ENCODE measurements at regions not wholly inside any gene's neighbourhood (a gene's known extent, or its start where the extent isn't known, plus 50 kb on each side); places are given as distances from the start of the nearest gene placed in this dataset.
"Not testable (repeated sequence)": the region's sequence is repeated elsewhere in the genome, so short reads cannot be mapped to it uniquely, and the experiment has no call there.

DNA sequence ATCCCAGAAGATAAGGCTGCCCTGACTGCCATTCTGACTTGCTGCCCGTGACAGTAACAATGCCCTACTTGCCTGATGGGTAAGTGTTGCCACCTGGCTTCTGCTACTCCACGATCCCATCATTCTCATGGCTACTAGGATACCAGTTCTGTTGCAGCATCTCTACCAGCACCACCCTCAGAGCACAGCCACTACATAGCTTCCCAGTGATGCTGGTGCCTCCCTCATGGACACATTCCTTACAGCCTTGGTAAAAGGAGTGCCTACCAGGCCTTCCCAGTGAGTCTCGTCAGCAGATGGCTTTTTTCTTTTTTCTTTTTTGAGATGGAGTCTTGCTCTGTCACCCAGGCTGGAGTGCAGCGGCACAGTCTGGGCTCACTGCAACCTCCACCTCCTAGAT lies 84.4 kb upstream of the CMKLR1 start:
- no peak overlapping the region for H2BK15ac ChIP-seq (ENCODE audit: low read depth, low read length)
- H3K27ac ChIP-seq (ENCODE audit: insufficient read length, low read depth, low read length), result no peak overlapping the region
- peaks cover 3% of the 10 kb centered on the region for H3K27me3 Mint-ChIP-seq (ENCODE audit: low read depth)
- no peak overlapping the region for H3K18ac ChIP-seq (ENCODE audit: insufficient read length, low read depth, low read length)
- no peaks in the 10 kb centered on the region for H3K9me3 ChIP-seq (ENCODE audit: control insufficient read depth, low read depth, low read length)
- H3K27ac Mint-ChIP-seq, result no peak overlapping the region
- no peak overlapping the region for H3T11ph ChIP-seq (ENCODE audit: low read length)
- H3K23me2 ChIP-seq (ENCODE audit: insufficient read length, low read depth, low read length, poor library complexity, severe bottlenecking), result no peaks in the 10 kb centered on the region
- H3K4me2 ChIP-seq (ENCODE audit: insufficient read depth, insufficient read length, low read length), result no peak overlapping the region
- no peak overlapping the region for H4K91ac ChIP-seq (ENCODE audit: insufficient read length, low read depth, low read length)
- no peaks in the 10 kb centered on the region; the same call in 1 of the 2 replicates for H3K27me3 ChIP-seq (ENCODE audit: insufficient read depth, low read length)
- no peak overlapping the region for H3K14ac ChIP-seq (ENCODE audit: insufficient read depth, low read length)
- H3K36me3 Mint-ChIP-seq (ENCODE audit: insufficient read depth in 1 of 3, low read depth in 3 of 3), result peaks cover 0 to 6% (median 2%) of the 10 kb centered on the region in 3 experiments; a peak in 2 of 7 replicates
- no peak overlapping the region for H3K23ac ChIP-seq (ENCODE audit: insufficient read length, low read depth, low read length)
- TF ChIP-seq CTCF (conservative IDR thresholded peaks at IDR 0.05), result no peak
- H3K4me1 Mint-ChIP-seq, result peaks cover 14% of the 10 kb centered on the region in 2 experiments
- no peaks in the 10 kb centered on the region for H3K79me1 ChIP-seq (ENCODE audit: insufficient read depth, low read depth, low read length, poor library complexity, severe bottlenecking)
- H2BK120ac ChIP-seq (ENCODE audit: low read depth, low read length, poor library complexity, severe bottlenecking), result no peak overlapping the region
- no peak for DNase-seq
- WGBS (ENCODE audit: extremely low coverage, insufficient read length, low lambda C conversion rate), result no CpG with 5 or more reads among the region's 4 CpGs
- H3K4ac ChIP-seq (ENCODE audit: low read depth, low read length), result no peak overlapping the region
- H2BK12ac ChIP-seq (ENCODE audit: insufficient read length, low read depth, low read length), result no peak overlapping the region
- peaks cover 0 to 6% of the 10 kb centered on the region in 2 experiments; a peak in 2 of 5 replicates for H3K9me3 Mint-ChIP-seq
- H3K4me1 ChIP-seq (ENCODE audit: insufficient read depth, low read length), result no peaks in the 10 kb centered on the region
- no peak overlapping the region for H3K56ac ChIP-seq (ENCODE audit: insufficient read length, low read depth, low read length)
- no peak overlapping the region for H2AK5ac ChIP-seq (ENCODE audit: insufficient read length, low read length)
- no peak overlapping the region for H2AFZ ChIP-seq (ENCODE audit: low read length)
- no peaks in the 10 kb centered on the region for H3K79me2 ChIP-seq (ENCODE audit: insufficient read depth, low read length)
- no peaks in the 10 kb centered on the region for H4K20me1 ChIP-seq (ENCODE audit: control insufficient read depth, insufficient read depth, insufficient read length)
- no peak overlapping the region for H2BK20ac ChIP-seq (ENCODE audit: low read depth, low read length, poor library complexity, severe bottlenecking)
- H3K4me3 Mint-ChIP-seq, result no peak overlapping the region
- no peak overlapping the region for H4K5ac ChIP-seq (ENCODE audit: insufficient read length, low read depth, low read length)
- no peak overlapping the region for H2BK5ac ChIP-seq (ENCODE audit: insufficient read length, low read length)
- no peak overlapping the region for H3K9ac ChIP-seq (ENCODE audit: extremely low read depth, insufficient read length, low read length)
- H4K8ac ChIP-seq (replicated peaks; ENCODE audit: insufficient read length, low read depth, low read length), result no peak overlapping the region

- not testable (repeated sequence) for H4K91ac ChIP-seq (ENCODE audit: insufficient read length, low read depth, low read length); H3K79me2 ChIP-seq (ENCODE audit: insufficient read depth, low read length); H2BK20ac ChIP-seq (ENCODE audit: low read depth, low read length, poor library complexity, severe bottlenecking); H2BK15ac ChIP-seq (ENCODE audit: low read depth, low read length); H3T11ph ChIP-seq (ENCODE audit: low read length); H3K9me3 Mint-ChIP-seq; H4K5ac ChIP-seq (ENCODE audit: insufficient read length, low read depth, low read length); H4K20me1 ChIP-seq (ENCODE audit: control insufficient read depth, insufficient read depth, insufficient read length); H3K23ac ChIP-seq (ENCODE audit: insufficient read length, low read depth, low read length); H3K36me3 Mint-ChIP-seq (ENCODE audit: insufficient read depth in 1 of 3, low read depth in 3 of 3); H3K27ac ChIP-seq (ENCODE audit: insufficient read length, low read depth, low read length); H2AFZ ChIP-seq (ENCODE audit: low read length); H3K18ac ChIP-seq (ENCODE audit: insufficient read length, low read depth, low read length); H3K14ac ChIP-seq (ENCODE audit: insufficient read depth, low read length); H3K27me3 Mint-ChIP-seq (ENCODE audit: low read depth); H2AK5ac ChIP-seq (ENCODE audit: insufficient read length, low read length); H3K4ac ChIP-seq (ENCODE audit: low read depth, low read length); H3K27me3 ChIP-seq (ENCODE audit: insufficient read depth, low read length); DNase-seq; H3K9me3 ChIP-seq (ENCODE audit: control insufficient read depth, low read depth, low read length); H3K79me1 ChIP-seq (ENCODE audit: insufficient read depth, low read depth, low read length, poor library complexity, severe bottlenecking); H3K27ac Mint-ChIP-seq; H3K4me1 ChIP-seq (ENCODE audit: insufficient read depth, low read length); H3K4me2 ChIP-seq (ENCODE audit: insufficient read depth, insufficient read length, low read length); H3K23me2 ChIP-seq (ENCODE audit: insufficient read length, low read depth, low read length, poor library complexity, severe bottlenecking); H3K9ac ChIP-seq (ENCODE audit: extremely low read depth, insufficient read length, low read length); H2BK120ac ChIP-seq (ENCODE audit: low read depth, low read length, poor library complexity, severe bottlenecking); H4K8ac ChIP-seq (replicated peaks; ENCODE audit: insufficient read length, low read depth, low read length); H3K56ac ChIP-seq (ENCODE audit: insufficient read length, low read depth, low read length); H2BK12ac ChIP-seq (ENCODE audit: insufficient read length, low read depth, low read length); H2BK5ac ChIP-seq (ENCODE audit: insufficient read length, low read length); H3K4me3 Mint-ChIP-seq
- H3K4me1 Mint-ChIP-seq, result peaks cover 14% of the 10 kb centered on the region in 2 experiments
- WGBS (ENCODE audit: extremely low coverage, insufficient read length, low lambda C conversion rate), result no CpG with 5 or more reads among the region's 4 CpGs
These were observed 82.0 kb upstream of the CMKLR1 start for GRCh38 chr12:108421082-108421481.
